Suprapubic skin (tissue), 4 donors: ENCODE measurements at regions not wholly inside any gene's neighbourhood (a gene's known extent, or its start where the extent isn't known, plus 50 kb on each side); places are given as distances from the start of the nearest gene placed in this dataset.

Experiments used
- EP300 ChIP-seq: sonication (generic); formaldehyde crosslinking; IDR thresholded peaks from one replicate; pipeline ENCODE4 v1.6.1; 2017; ENCODE audit warnings: antibody characterized with exemption
- POLR2AphosphoS5 ChIP-seq, 3 donors: sonication (generic); formaldehyde crosslinking; IDR thresholded peaks; one replicate each; pipeline ENCODE4 v1.6.1; 2017; ENCODE audit warnings: antibody characterized with exemption in 3 of 3
- TF ChIP-seq, protein P1 (sequence below), 2 donors: fragments of 200-600 bp in 1 of 2; fragments of 450-650 bp in 1 of 2; sonication (generic) in 1 of 2; IDR thresholded peaks; one replicate each; pipeline ENCODE4 v1.5.1; 2016 to 2019; ENCODE audit warnings: antibody characterized with exemption in 2 of 2, mild to moderate bottlenecking in 1 of 2, moderate library complexity in 1 of 2

DNA sequence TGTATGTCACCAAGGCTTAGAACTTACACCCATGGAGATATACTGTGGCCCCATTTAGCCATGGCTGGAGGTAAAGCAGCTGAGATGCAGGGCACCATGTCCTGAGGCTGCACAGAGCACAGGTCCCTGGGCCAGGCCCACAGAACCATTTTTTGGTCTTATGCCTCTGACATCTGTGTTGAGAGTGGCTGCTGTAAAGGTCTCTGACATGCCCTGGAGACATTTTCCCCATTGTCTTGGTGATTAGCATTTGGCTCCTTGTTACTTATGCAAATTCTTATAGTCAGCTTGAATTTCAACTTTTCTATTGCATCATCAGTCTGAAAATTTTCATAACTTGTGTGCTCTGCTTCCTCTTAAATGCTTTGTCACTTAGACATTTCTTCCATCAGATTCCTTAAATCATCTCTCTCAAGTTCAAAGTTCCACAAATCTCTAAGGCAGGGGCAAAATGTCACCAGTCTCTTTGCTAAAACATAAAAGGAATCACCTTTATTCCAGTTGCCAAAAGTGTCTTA lies 701.3 kb downstream of the EPHA3 start:
- TF ChIP-seq, protein P1, sequence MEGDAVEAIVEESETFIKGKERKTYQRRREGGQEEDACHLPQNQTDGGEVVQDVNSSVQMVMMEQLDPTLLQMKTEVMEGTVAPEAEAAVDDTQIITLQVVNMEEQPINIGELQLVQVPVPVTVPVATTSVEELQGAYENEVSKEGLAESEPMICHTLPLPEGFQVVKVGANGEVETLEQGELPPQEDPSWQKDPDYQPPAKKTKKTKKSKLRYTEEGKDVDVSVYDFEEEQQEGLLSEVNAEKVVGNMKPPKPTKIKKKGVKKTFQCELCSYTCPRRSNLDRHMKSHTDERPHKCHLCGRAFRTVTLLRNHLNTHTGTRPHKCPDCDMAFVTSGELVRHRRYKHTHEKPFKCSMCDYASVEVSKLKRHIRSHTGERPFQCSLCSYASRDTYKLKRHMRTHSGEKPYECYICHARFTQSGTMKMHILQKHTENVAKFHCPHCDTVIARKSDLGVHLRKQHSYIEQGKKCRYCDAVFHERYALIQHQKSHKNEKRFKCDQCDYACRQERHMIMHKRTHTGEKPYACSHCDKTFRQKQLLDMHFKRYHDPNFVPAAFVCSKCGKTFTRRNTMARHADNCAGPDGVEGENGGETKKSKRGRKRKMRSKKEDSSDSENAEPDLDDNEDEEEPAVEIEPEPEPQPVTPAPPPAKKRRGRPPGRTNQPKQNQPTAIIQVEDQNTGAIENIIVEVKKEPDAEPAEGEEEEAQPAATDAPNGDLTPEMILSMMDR (IDR thresholded peaks at IDR 0.05): no peak
- no peak for TF ChIP-seq POLR2AphosphoS5 (IDR thresholded peaks at IDR 0.05)
- TF ChIP-seq EP300: no peak
